ELR (cell line): ENCODE measurements at regions not wholly inside any gene's neighbourhood (a gene's known extent, or its start where the extent isn't known, plus 50 kb on each side); places are given as distances from the start of the nearest gene placed in this dataset.
A peak's percentile ranks its signal among the peaks of the same experiment; 100 is the strongest.
"Not testable (repeated sequence)": the region's sequence is repeated elsewhere in the genome, so short reads cannot be mapped to it uniquely, and the experiment has no call there.

Experiments
- DNase-seq: peaks from one replicate; pipeline ENCODE4 v3.0.0-alpha.2; 2015; ENCODE audit warnings: low read depth

DNA sequence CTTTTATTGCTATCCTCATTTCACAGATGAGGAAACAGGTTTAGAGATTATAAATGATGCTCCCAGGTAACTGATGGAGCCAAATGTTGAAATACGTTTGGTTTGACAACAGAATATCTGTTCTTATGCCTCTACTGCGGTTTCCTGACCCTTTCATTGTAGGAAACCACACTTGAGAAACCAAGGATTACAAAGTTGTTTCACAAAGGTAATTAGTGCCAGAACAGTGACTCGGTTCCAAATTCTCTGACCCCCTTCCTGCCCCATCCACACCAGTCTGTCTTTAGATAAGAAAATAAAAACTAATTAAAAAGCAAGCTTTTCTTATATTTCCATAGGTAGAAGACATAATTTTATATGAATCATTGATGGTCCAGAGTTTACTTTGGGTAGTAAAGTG lies 393.7 kb upstream of the MBL2 start:
- DNase-seq: no peak

DNA sequence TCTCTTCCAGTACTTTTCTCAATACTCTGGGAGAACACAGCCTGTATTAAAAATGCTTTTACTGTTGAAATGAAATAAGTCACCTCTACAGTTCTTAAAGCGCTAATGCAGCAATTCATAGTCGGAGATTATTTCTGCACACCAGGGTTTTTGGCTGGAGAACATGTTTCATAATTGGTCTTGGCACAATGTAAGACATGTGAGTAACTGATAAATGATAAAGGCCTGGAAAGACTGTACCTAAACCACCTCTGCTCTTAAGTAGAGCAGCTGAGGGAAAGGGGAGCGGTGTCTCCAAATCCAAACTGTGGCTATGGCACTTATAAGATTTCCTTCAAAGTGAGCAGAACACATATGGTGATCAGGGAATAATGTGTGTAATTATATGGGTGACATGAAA lies 390.3 kb upstream of the MBL2 start:
- no peak for DNase-seq

DNA sequence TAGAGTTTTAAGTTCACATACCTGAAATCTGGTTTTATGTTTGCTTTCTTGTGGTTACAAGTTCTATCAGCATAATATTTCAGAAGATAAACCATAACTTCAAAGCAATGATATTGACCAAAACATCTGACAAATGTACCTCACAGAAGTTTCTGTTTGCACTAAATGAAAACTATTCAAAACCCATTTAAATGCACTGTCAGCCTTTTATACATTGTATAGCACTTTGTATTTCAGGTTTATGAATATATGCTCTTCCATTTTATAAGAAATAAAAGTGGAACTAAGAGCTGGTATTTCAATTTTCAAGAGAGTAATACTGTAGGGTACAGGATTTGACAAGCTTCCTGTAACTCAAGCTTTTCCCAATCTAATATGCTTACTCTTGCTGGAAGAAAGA lies 388.6 kb upstream of the MBL2 start:
- no peak for DNase-seq

DNA sequence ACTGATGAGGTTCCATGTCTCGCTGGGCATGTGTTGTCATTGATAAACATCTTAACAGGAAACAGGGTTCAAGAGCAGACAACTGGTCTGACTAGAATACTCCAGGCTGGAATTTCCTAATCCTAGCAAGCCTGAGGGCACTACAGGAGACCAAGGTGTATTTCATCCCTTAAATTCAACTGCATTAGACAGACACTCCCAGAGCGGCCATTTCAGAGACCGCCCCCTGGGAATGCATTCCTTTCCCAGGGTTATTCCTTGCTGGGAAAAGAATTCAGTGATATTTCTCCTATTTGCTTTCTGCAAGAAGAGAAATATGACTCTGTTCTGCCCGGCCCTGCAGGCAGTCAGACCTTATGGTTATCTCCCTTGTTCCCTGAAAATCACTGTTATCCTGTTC lies 383.1 kb upstream of the MBL2 start:
- DNase-seq: not testable (repeated sequence)

DNA sequence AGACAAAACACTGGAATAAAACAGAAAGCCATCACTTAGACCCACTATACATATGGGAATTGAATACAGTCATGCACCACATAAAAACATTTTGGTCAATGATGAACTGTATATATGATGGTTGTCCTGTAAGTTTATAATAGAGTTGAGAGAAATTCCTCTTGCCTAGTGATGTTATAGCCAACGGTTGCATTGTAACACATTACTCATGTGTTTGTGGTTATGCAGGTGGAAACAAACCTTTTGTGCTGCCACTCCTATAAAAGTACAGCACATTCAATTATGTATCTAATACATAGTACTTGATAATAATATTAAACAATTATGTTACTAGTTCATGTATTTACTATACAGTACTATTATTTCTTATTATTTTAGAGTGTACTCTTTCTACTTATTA lies 381.2 kb upstream of the MBL2 start:
- no peak for DNase-seq

DNA sequence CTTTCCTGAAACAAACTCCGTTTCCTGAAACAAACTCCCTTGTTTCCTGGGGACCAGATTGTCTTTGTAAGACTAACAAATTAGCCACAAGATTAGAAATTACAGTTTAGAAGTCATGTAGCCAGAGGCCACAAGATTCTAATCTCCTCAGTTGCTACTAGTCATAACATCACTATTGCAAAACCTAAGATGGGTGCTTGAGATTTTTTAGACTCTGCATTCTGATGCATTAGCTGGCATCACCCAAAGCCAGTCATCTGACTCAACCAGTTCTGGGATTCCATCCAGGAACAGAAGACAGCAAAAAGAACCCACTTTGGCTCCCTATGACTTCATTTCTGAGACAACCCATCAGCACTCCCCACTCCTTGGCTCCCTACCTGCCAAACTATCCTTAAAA lies 367.9 kb upstream of the MBL2 start:
- peak; percentile 48 for DNase-seq

DNA sequence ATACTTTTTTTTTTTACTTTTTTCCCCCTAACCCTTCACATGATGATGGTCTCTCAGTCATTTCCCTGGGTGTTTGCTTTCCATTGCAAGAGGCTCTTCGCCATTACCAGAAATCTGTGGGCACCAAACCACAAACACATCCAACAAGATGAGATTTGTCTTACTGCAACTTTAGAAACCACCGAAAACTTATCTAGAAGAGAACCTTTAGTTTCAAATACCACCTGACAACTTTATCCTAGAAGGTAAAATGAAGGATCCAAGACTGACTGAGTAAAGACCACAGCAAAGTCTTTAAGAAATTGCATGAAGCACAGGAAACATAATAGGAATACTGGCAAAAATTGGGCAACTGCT lies 363.3 kb upstream of the MBL2 start:
- DNase-seq: no peak

DNA sequence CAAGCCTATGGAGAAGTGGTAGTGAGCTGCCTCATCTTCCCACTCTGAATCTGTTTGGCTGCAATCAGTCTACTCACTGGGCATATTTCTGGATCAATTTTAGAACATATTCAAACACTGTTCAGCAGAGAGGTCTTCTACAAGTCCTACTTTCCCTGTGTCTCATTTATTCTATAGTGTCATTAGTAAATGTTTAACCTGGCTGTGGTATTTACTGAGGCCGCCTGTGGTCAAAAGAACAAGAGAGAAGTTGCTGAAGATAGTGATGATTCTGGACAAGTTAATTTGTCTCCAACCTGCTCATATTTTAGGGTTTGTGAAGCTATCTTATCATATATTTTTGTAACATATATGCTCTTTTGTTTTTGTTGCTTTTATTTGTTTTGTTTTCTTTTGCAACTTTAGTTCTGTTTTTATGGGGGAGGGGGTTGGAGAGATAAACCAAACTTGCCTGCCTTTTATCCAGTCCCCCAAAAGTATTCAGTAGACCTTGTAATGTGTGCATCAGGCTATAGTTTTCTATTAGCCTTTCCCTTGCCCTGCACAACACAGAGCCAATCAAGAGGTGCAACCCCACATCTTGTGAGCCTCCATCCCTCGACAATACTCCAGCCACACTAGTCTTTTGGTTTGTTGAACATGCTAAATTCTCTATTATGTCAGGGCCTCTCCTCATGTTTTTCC lies 362.8 kb upstream of the MBL2 start:
- no peak for DNase-seq

DNA sequence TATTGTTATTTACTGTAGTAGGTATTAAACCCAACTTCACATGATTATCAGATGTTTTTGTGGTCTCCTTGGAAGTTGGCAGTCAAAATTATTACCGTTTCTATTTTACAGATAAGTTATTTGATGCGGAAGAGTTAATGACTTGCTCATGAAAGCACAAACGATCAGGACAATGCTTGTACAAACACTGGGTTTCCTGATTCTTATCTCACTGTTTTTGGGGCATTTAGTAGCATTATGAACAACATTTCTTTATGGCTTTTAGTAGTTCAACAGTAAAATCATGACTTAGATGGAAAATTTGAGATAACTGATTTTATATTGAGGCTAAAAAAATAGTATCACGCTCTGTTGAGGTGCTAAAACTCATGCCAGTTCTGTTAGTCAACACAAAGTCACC lies 361.5 kb upstream of the MBL2 start:
- no peak for DNase-seq

DNA sequence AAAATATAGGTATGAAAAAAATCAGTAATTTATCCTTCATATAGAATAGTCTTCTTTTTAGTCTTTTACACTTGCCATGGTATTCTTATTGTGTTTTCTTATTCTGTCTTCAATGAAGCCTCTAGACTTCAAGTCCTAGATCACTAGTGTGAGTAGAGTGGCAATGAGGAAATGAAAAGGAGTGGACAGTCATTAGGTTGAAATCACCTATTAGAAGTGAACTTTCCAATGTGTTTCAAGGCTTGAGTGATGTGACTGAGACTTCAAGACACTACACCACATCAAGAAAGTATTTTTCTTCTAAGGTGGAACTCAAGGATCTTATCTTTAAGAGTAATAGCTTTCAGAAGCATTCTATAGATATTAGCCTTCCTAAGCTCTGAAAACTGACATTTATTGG lies 357.8 kb upstream of the MBL2 start:
- no peak for DNase-seq

DNA sequence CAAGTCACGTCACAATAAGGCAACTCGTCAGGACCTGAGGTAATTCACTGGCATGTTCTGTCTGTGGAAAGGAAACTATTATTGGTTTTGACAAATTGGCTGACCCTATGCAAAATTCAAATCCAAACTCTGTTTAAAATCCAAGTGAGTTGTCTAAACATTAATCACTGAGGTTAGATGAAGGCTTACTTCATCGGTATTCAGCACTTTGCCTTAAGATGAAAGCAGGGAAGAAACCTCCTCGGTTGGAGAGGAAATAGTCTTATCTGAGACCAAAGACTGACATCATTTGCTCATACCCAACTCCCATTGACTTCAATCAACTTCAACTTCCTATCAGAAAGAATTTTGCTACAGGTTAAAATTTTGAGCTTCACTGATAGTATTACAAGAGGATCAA lies 355.1 kb upstream of the MBL2 start:
- no peak for DNase-seq

DNA sequence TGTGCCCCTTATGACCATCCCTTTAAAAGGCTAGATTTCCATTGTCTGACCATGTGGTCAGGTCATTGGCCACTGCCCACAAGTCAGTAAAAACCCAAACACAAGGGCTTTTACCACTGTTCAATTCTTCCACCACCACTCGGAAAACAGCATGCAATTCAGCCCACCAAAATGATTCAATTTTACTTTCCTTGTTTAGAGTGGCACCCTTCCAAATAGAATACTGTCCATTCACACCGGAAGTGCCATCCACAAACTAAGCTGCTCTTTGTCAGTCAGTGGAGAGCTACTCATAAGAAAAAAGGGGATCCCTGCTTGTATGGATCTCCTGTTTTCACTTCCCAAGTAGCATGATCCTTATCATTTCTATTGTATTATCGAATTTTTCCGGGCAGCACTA lies 350.7 kb upstream of the MBL2 start:
- DNase-seq: peak; percentile 32

DNA sequence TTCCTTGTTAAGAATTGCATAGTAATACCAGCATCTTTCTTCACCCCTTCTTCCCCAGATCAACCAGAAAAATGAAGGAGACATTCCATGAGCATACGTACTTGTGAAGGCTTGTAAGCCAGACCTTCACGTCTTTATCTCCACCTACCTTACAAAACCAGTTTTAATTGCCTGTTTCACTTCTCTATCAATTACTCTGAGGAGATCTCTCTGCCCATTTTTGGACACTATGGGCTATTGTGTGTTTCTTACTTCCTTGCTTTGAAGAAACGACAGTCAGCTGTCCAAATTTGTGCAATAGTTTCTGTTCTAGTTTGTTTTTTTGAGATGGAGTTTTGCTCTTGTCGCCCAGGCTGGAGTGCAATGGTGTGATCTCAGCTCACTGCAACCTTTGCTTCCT lies 349.7 kb upstream of the MBL2 start:
- no peak for DNase-seq

DNA sequence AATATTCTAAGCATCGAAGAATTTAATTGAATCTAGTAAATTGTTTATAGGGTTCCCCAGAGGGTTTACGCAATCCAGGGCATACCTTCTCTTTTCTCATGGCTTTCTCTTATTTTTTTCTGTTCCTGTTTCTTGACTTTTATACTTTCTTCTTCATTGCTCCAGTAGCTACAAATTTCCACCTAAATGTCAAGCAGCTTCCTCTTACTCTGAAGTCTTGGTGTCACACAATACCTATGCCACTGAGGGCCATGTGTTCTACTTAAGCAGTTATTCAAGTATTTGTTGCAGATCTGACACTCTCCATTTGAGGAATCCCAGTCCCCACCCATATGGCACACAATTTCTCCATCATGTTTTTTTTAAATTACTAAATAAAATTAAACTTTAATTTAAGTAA lies 343.1 kb upstream of the MBL2 start:
- DNase-seq: no peak

DNA sequence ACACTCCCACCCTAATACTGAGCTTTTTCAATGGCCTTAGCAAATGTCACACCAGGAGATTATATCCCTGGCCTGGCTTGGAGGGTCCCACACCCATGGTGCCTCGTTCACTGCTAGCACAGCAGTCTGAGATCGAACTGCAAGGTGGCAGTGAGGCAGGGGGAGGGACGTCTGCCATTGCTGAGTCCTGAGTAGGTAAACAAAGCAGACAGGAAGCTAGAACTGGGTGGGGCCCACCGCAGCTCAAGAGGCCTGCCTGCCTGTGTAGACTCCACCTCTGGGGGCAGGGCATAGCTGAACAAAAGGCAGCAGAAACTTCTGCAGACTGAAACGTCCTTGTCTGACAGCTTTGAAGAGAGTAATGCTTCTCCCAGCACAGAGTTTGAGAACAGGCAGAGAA lies 338.9 kb upstream of the MBL2 start:
- DNase-seq: no peak

DNA sequence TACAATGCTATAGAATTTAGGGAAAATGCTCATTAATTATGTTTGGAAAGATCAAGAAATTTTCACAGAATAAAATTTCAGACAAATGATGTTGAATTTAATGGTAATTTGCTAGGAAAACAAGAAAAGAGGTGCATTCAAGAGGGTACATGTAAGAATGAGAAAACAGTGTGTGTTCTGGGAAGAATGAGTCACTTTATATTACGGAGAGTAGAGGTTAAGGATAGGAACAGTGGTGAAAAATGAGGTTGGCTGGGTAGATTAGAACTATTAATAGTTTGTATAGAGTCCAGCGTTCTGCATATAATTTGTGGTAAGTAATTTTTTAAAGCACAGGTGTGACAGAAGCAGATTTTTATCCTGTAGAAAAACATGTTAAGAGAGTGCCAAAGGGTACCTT lies 336.7 kb upstream of the MBL2 start:
- no peak for DNase-seq

DNA sequence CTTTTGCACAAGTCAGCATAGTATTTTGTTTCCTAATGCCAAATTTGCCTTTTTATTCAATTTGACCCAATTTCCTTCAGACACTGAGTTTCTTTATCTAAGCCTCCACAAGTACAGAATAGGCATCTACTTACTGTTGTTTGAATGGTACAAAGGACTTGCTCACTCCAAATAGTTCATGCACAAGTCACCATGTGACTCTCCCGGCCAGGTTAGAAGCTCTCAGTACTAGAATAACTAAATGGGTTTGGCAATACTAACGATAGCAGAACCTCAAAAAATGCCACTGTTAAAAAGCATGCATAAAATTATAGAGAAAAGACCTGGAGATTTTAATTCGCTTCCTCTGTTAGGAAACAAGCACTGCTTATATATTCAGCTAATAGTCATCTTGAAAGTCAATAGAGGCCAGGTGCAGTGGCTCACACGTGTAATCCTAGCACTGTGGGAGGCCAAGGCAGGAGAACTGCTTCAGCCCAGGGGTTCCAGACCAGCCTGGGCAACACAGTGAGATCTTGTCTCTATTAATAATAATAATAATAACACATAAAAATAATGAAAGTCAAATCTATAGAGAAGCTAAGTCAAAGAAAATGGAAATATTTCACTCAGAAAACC lies 335.8 kb upstream of the MBL2 start:
- DNase-seq: peak; percentile 1

DNA sequence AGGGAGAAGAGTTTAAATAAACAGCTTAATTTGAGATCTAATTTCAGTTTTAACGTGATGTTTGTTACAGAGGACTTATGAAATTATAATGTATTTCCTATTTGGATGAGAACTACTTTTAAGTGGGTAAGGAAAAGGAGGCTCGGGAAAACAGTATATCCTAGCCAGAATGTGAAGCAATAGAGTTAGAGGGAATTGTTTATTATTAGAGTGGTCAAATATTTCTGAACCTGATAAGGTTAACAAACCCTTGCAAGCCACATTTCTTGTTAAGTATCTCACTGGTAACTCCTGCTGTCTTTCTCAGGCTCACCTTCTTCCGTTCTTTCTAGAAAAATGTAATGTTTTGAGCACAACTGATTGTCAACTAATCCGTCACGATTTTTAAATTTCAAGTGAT lies 335.1 kb upstream of the MBL2 start:
- no peak for DNase-seq

DNA sequence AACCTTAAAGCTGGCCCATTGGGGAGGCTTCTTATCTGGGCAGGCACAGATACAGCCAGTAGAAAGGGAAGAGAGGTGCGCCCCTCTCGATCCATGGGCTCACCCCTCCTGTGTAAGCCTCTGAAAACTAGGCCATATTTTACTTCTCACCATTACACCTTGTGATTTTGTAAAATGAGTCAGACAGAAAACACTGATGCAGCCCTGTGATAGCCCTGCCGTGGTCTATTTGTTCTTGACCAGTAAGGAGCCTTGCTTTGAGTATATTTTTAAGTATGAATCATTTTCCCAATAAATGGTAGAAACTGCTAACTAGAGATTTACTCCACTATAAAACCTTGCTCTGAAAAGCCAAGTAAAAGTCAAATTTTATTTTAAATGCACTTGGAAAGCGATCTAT lies 329.8 kb upstream of the MBL2 start:
- peak; percentile 1 for DNase-seq

DNA sequence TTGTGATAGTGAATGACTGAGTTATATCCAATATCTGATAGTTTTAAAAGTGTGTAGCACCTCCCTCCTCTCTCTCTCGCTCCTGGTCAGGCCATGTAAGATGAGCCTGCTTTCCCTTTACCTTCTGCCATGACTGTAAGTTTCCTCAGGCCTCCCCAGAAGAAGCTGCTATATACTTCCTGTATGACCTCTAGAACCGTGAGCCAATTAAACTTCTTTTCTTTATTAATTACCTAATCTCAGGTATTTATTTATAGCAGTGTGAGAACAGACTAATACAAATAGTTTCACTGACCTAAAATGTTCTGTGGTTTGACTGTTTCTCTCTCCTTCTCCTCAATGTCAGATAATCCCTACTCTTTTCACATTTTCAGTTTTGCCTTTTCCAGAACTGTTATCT lies 321.3 kb upstream of the MBL2 start:
- DNase-seq: no peak

DNA sequence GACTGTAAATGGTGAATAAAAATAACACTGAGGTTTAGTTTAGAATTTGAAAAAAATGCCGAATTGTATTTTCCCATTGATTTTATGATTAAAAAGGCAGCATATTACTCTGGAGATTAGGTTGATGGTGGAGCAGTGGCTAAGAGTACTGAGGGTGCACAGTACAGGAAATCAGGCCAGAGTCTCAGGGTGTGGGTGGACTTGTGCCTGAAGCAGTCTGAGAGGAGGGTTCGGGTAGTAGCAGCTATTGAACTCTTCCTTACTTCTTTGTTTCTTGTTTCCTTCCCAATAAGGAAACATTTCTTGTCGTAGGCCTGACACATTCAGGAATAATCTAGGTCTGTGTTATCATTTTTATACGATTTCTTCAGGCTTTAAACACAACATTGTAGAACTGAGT lies 319.0 kb upstream of the MBL2 start:
- DNase-seq: no peak

DNA sequence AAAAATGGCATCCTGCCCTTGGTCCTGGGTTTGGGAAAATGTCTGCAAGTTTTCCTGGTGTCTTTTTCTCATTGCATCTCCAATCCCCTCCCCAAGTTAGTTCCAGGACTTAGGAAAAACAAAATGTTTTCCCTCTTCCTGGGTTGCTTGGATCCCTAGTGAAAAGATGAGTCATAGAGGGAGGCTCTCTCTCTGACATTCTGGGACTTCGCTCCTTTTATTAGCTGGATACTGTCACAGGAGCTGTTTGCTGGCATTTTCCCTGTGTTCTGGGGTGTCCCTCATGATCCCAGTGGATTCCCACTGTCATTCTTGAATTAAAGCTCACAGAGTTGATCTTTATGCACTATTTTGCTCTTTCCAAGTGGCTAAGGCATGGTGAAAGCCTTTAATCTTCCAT lies 316.4 kb upstream of the MBL2 start:
- DNase-seq: no peak

DNA sequence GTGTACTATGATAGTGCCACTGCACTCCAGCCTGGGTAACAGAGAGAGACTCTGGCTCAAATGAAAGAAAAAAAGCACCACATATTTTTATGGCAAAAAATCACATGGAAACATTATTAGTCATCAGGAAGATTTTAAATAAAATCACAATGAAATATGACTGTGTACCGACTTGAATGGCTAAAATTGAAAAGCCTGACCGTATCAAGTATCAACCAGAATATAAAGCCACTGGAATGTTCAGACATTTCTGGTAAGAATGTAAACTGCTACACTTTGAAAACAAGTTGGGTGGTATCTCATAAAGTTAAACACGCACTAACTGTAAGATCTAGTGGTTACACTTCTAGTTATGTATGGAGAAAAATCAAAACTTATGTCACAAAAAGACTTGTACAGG lies 306.7 kb upstream of the MBL2 start:
- DNase-seq: no peak

DNA sequence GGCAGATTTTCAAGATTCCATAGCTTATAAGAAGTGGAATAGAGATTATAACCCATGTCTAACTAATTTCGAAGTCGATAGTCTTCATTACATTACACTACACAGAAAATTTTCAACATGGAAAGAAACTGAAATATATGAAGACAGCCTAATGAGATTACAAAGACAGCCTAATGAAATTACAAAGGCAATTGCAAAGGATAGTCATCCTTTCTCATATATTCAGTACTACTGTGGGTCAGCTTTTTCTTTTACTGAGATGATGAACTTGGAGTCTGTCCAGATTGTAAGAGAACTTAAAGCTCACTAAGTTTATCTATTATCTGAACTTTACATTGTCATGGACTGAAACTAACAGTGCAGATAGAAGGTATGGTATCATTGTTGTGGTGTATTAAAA lies 304.4 kb upstream of the MBL2 start:
- DNase-seq: no peak

DNA sequence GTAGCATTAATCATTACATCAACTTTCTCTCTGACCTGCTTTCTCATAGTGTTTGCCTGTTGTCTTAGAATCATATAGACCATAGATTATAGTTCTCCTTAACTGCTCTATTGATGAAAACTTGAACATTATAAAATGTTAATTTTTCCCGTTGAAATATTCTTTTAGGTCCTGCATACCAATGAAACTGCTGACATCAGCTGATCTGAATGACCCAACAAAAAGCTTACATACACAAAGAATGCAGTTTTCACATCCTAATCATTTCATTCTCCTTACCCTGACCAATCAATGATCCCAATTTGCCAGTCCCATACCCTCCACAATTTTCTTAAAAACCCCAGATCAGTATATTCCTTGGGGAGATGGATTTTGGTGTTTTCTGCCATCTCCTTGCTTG lies 302.9 kb upstream of the MBL2 start:
- DNase-seq: no peak
